Rectal smooth muscle tissue (tissue), 1 donor: ENCODE measurements at regions not wholly inside any gene's neighbourhood (a gene's known extent, or its start where the extent isn't known, plus 50 kb on each side); places are given as distances from the start of the nearest gene placed in this dataset.

Experiments
- H3K27ac ChIP-seq: one replicate; pipeline ENCODE4 v1.7.0; 2013; ENCODE audit warnings: low read depth, low read length, inconsistent platforms
- H3K27me3 ChIP-seq: one replicate; pipeline ENCODE4 v1.7.0; 2013; ENCODE audit warnings: low read length; ENCODE audit not compliant: control insufficient read depth, insufficient read depth
- H3K36me3 ChIP-seq: one replicate; pipeline ENCODE4 v1.7.0; 2013; ENCODE audit warnings: low read length; ENCODE audit not compliant: control insufficient read depth, insufficient read depth
- H3K4me1 ChIP-seq: one replicate; pipeline ENCODE4 v1.7.0; 2013; ENCODE audit warnings: low read length; ENCODE audit not compliant: control insufficient read depth, insufficient read depth
- H3K4me3 ChIP-seq: one replicate; pipeline ENCODE4 v1.7.0; 2013; ENCODE audit warnings: low read length
- H3K9ac ChIP-seq: one replicate; pipeline ENCODE4 v1.7.0; 2013; ENCODE audit warnings: low read length

- Histone ChIP-seq H3K27ac (no peak overlapping the region), H3K27me3 (no peaks in the 10 kb centered on the region), H3K9ac (no peak overlapping the region), H3K4me3 (no peak overlapping the region), H3K36me3 (no peaks in the 10 kb centered on the region), H3K4me1 (no peaks in the 10 kb centered on the region)
These were observed 1144.1 kb downstream of the GATA3 start for GRCh38 chr10:9198611-9199010.

- no peaks in the 10 kb centered on the region for H3K27me3 ChIP-seq
- no peaks in the 10 kb centered on the region for H3K4me1 ChIP-seq
- no peak overlapping the region for H3K9ac ChIP-seq
- no peak overlapping the region for H3K27ac ChIP-seq
- no peaks in the 10 kb centered on the region for H3K36me3 ChIP-seq
- H3K4me3 ChIP-seq: no peak overlapping the region
These were observed 1151.1 kb downstream of the GATA3 start for GRCh38 chr10:9205558-9205957.

GRCh38 chr10:9209105-9209798 lies 1154.8 kb downstream of the GATA3 start:
- no peaks in the 10 kb centered on the region for H3K27me3 ChIP-seq
- H3K27ac ChIP-seq: no peak overlapping the region
- H3K4me3 ChIP-seq: no peak overlapping the region
- no peaks in the 10 kb centered on the region for H3K4me1 ChIP-seq
- no peaks in the 10 kb centered on the region for H3K36me3 ChIP-seq
- H3K9ac ChIP-seq: no peak overlapping the region

GRCh38 chr10:9211228-9211627 lies 1156.7 kb downstream of the GATA3 start:
- Histone ChIP-seq H3K27me3 (no peaks in the 10 kb centered on the region), H3K9ac (no peak overlapping the region), H3K4me1 (no peaks in the 10 kb centered on the region), H3K27ac (no peak overlapping the region), H3K4me3 (no peak overlapping the region), H3K36me3 (no peaks in the 10 kb centered on the region)

- no peaks in the 10 kb centered on the region for H3K4me1 ChIP-seq
- H3K27ac ChIP-seq: no peak overlapping the region
- no peak overlapping the region for H3K4me3 ChIP-seq
- H3K9ac ChIP-seq: no peak overlapping the region
- no peaks in the 10 kb centered on the region for H3K27me3 ChIP-seq
- H3K36me3 ChIP-seq: no peaks in the 10 kb centered on the region
These were observed 1160.1 kb downstream of the GATA3 start for GRCh38 chr10:9214618-9215017.

GRCh38 chr10:9215121-9215520 lies 1160.6 kb downstream of the GATA3 start:
- Histone ChIP-seq H3K36me3 (no peaks in the 10 kb centered on the region), H3K4me1 (no peaks in the 10 kb centered on the region), H3K27ac (no peak overlapping the region), H3K9ac (no peak overlapping the region), H3K4me3 (no peak overlapping the region), H3K27me3 (no peaks in the 10 kb centered on the region)

GRCh38 chr10:9219860-9220259 lies 1165.4 kb downstream of the GATA3 start:
- Histone ChIP-seq H3K36me3 (no peaks in the 10 kb centered on the region), H3K4me1 (no peaks in the 10 kb centered on the region)

GRCh38 chr10:9222917-9223316 lies 1168.4 kb downstream of the GATA3 start:
- H3K4me1 ChIP-seq: no peaks in the 10 kb centered on the region
- H3K4me3 ChIP-seq: no peak overlapping the region
- H3K36me3 ChIP-seq: no peaks in the 10 kb centered on the region
- H3K9ac ChIP-seq: no peak overlapping the region
- no peak overlapping the region for H3K27ac ChIP-seq
- no peaks in the 10 kb centered on the region for H3K27me3 ChIP-seq

More at GRCh38 chr10:9219860-9220259, 1165.4 kb downstream of the GATA3 start:
- Histone ChIP-seq H3K4me3 (no peak overlapping the region), H3K9ac (no peak overlapping the region), H3K27ac (no peak overlapping the region), H3K27me3 (no peaks in the 10 kb centered on the region)

GRCh38 chr10:9227679-9228365 lies 1173.3 kb downstream of the GATA3 start:
- H3K36me3 ChIP-seq: no peaks in the 10 kb centered on the region

GRCh38 chr10:9228771-9229170 lies 1174.3 kb downstream of the GATA3 start:
- Histone ChIP-seq H3K27me3 (no peaks in the 10 kb centered on the region), H3K4me1 (no peaks in the 10 kb centered on the region), H3K4me3 (no peak overlapping the region), H3K36me3 (no peaks in the 10 kb centered on the region), H3K27ac (no peak overlapping the region), H3K9ac (no peak overlapping the region)

More at GRCh38 chr10:9227679-9228365, 1173.3 kb downstream of the GATA3 start:
- no peak overlapping the region for H3K9ac ChIP-seq
- H3K4me1 ChIP-seq: no peaks in the 10 kb centered on the region
- H3K27me3 ChIP-seq: no peaks in the 10 kb centered on the region
- H3K4me3 ChIP-seq: no peak overlapping the region
- H3K27ac ChIP-seq: no peak overlapping the region

- Histone ChIP-seq H3K27ac (no peak overlapping the region), H3K9ac (no peak overlapping the region), H3K4me3 (no peak overlapping the region), H3K36me3 (no peaks in the 10 kb centered on the region), H3K4me1 (no peaks in the 10 kb centered on the region), H3K27me3 (no peaks in the 10 kb centered on the region)
These were observed 1175.3 kb downstream of the GATA3 start for GRCh38 chr10:9229702-9230244.

- Histone ChIP-seq H3K4me3 (no peak overlapping the region), H3K4me1 (no peaks in the 10 kb centered on the region), H3K27ac (no peak overlapping the region), H3K27me3 (no peaks in the 10 kb centered on the region), H3K36me3 (no peaks in the 10 kb centered on the region), H3K9ac (no peak overlapping the region)
These were observed 1176.1 kb downstream of the GATA3 start for GRCh38 chr10:9230625-9231024.

- no peak overlapping the region for H3K27ac ChIP-seq
- H3K4me1 ChIP-seq: no peaks in the 10 kb centered on the region
- H3K27me3 ChIP-seq: no peaks in the 10 kb centered on the region
- H3K9ac ChIP-seq: no peak overlapping the region
- H3K4me3 ChIP-seq: no peak overlapping the region
- H3K36me3 ChIP-seq: no peaks in the 10 kb centered on the region
These were observed 1179.7 kb downstream of the GATA3 start for GRCh38 chr10:9234191-9234590.
